H9 (cell line): ENCODE measurements at regions not wholly inside any gene's neighbourhood (a gene's known extent, or its start where the extent isn't known, plus 50 kb on each side); places are given as distances from the start of the nearest gene placed in this dataset.

Experiments used
- DNase-seq: peaks from one replicate; pipeline ENCODE4 v3.0.0-alpha.2; 2017
- H2AFZ ChIP-seq: one replicate; pipeline ENCODE4 v1.6.1; 2013; ENCODE audit warnings: mild to moderate bottlenecking, low read length, control low read depth, moderate library complexity
- H2AK5ac ChIP-seq: 2 replicates; pipeline ENCODE4 v1.6.1; 2013; ENCODE audit warnings: low read length, control low read depth, mixed read lengths; ENCODE audit not compliant: insufficient read length
- H2BK120ac ChIP-seq: one replicate; pipeline ENCODE4 v1.6.1; 2013; ENCODE audit warnings: low read depth, mild to moderate bottlenecking, low read length, control low read depth, inconsistent platforms; ENCODE audit not compliant: poor library complexity, severe bottlenecking
- H2BK12ac ChIP-seq: 2 replicates; pipeline ENCODE4 v1.6.1; 2013; ENCODE audit warnings: low read length, control low read depth, mixed read lengths, low read depth; ENCODE audit not compliant: insufficient read length
- H2BK15ac ChIP-seq: 2 replicates; pipeline ENCODE4 v1.6.1; 2013; ENCODE audit warnings: low read depth, low read length, control low read depth
- H2BK20ac ChIP-seq: one replicate; pipeline ENCODE4 v1.6.1; 2013; ENCODE audit warnings: low read depth, mild to moderate bottlenecking, low read length, control low read depth, inconsistent platforms; ENCODE audit not compliant: poor library complexity, severe bottlenecking
- H2BK5ac ChIP-seq: 2 replicates; pipeline ENCODE4 v1.6.1; 2013; ENCODE audit warnings: low read length, control low read depth, mixed read lengths; ENCODE audit not compliant: insufficient read length
- H3K14ac ChIP-seq: 2 replicates; pipeline ENCODE4 v1.6.1; 2013; ENCODE audit warnings: low read length, control low read depth; ENCODE audit not compliant: insufficient read depth
- H3K18ac ChIP-seq: 2 replicates; pipeline ENCODE4 v1.6.1; 2013; ENCODE audit warnings: low read depth, mild to moderate bottlenecking, mixed read lengths, low read length, control low read depth; ENCODE audit not compliant: insufficient read length
- H3K23ac ChIP-seq: 2 replicates; pipeline ENCODE4 v1.6.1; 2013; ENCODE audit warnings: low read length, control low read depth, mixed read lengths, low read depth; ENCODE audit not compliant: insufficient read length
- H3K23me2 ChIP-seq: 2 replicates; pipeline ENCODE4 v1.6.1; 2013; ENCODE audit warnings: low read depth, mild to moderate bottlenecking, mixed read lengths, low read length, control low read depth; ENCODE audit not compliant: insufficient read length, poor library complexity, severe bottlenecking
- H3K27ac ChIP-seq: 2 replicates; pipeline ENCODE4 v1.5.1; 2013; ENCODE audit warnings: low read length, control low read depth, mixed read lengths, low read depth; ENCODE audit not compliant: insufficient read length
- H3K27me3 ChIP-seq: 2 replicates; pipeline ENCODE4 v1.6.1; 2013; ENCODE audit warnings: low read length, control low read depth, inconsistent platforms; ENCODE audit not compliant: insufficient read depth
- H3K4ac ChIP-seq: 2 replicates; pipeline ENCODE4 v1.6.1; 2013; ENCODE audit warnings: low read depth, mild to moderate bottlenecking, control low read depth, inconsistent platforms, low read length, moderate library complexity
- H3K4me1 ChIP-seq: 2 replicates; pipeline ENCODE4 v1.6.1; 2013; ENCODE audit warnings: low read length, control low read depth, inconsistent platforms; ENCODE audit not compliant: insufficient read depth
- H3K4me2 ChIP-seq: 2 replicates; pipeline ENCODE4 v1.6.1; 2013; ENCODE audit warnings: low read length, control low read depth, mixed read lengths; ENCODE audit not compliant: insufficient read length, insufficient read depth
- H3K56ac ChIP-seq: 2 replicates; pipeline ENCODE4 v1.6.1; 2013; ENCODE audit warnings: low read depth, mild to moderate bottlenecking, mixed read lengths, low read length, control low read depth; ENCODE audit not compliant: insufficient read length
- H3K79me1 ChIP-seq: 2 replicates; pipeline ENCODE4 v1.6.1; 2013; ENCODE audit warnings: low read depth, mild to moderate bottlenecking, moderate library complexity, low read length, control low read depth, inconsistent platforms; ENCODE audit not compliant: insufficient read depth, poor library complexity, severe bottlenecking
- H3K79me2 ChIP-seq: 2 replicates; pipeline ENCODE4 v1.6.1; 2013; ENCODE audit warnings: low read length, control low read depth, inconsistent platforms; ENCODE audit not compliant: insufficient read depth
- H3K9ac ChIP-seq: 2 replicates; pipeline ENCODE4 v1.6.1; 2013; ENCODE audit warnings: low read length, control low read depth, mixed read lengths; ENCODE audit not compliant: insufficient read length; ENCODE audit errors: extremely low read depth
- H3K9me3 ChIP-seq: one replicate; pipeline ENCODE4 v1.6.1; 2013; ENCODE audit warnings: low read depth, low read length, inconsistent platforms; ENCODE audit not compliant: control insufficient read depth
- H3T11ph ChIP-seq: one replicate; pipeline ENCODE4 v1.6.1; 2013; ENCODE audit warnings: mild to moderate bottlenecking, low read length, control low read depth, inconsistent platforms
- H4K20me1 ChIP-seq: one replicate; pipeline ENCODE4 v1.6.1; 2013; ENCODE audit not compliant: control insufficient read depth, insufficient read length, insufficient read depth
- H4K5ac ChIP-seq: 2 replicates; pipeline ENCODE4 v1.6.1; 2013; ENCODE audit warnings: low read depth, mild to moderate bottlenecking, mixed read lengths, low read length, control low read depth; ENCODE audit not compliant: insufficient read length
- H4K8ac ChIP-seq: replicated peaks from 2 replicates; pipeline ENCODE4 v1.6.1; 2013; ENCODE audit warnings: low read length, control low read depth, mixed read lengths, low read depth; ENCODE audit not compliant: insufficient read length
- H4K91ac ChIP-seq: 2 replicates; pipeline ENCODE4 v1.6.1; 2013; ENCODE audit warnings: low read depth, mild to moderate bottlenecking, moderate library complexity, mixed read lengths, low read length, control low read depth; ENCODE audit not compliant: insufficient read length
- H3K27ac Mint-ChIP-seq, 3 experiments: 2 replicates in 2 of 3; 3 replicates in 1 of 3; pipeline ENCODE4 v1.8.0; 2020 to 2021; ENCODE audit warnings: mixed read lengths in 3 of 3, mild to moderate bottlenecking in 1 of 3, moderate library complexity in 1 of 3
- H3K27me3 Mint-ChIP-seq: 2 replicates; pipeline ENCODE4 v1.8.0; 2021; ENCODE audit warnings: low read depth, mild to moderate bottlenecking, moderate library complexity, mixed read lengths
- H3K36me3 Mint-ChIP-seq, 3 experiments: 2 replicates in 2 of 3; 3 replicates in 1 of 3; pipeline ENCODE4 v1.8.0; 2020 to 2021; ENCODE audit warnings: low read depth in 3 of 3, mixed read lengths in 3 of 3; ENCODE audit not compliant: insufficient read depth in 1 of 3
- H3K4me1 Mint-ChIP-seq, 2 experiments: 2 replicates each; pipeline ENCODE4 v1.8.0; 2020; ENCODE audit warnings: mixed read lengths in 2 of 2
- H3K4me3 Mint-ChIP-seq, 2 experiments: 2 replicates in 1 of 2; 3 replicates in 1 of 2; pipeline ENCODE4 v1.8.0; 2020 to 2021; ENCODE audit warnings: mild to moderate bottlenecking in 2 of 2, mixed read lengths in 2 of 2, moderate library complexity in 1 of 2
- H3K9me3 Mint-ChIP-seq, 2 experiments: 2 replicates in 1 of 2; 3 replicates in 1 of 2; pipeline ENCODE4 v1.8.0; 2020; ENCODE audit warnings: mild to moderate bottlenecking in 2 of 2, mixed read lengths in 2 of 2, moderate library complexity in 1 of 2
- CTCF ChIP-seq: fragments of 200-600 bp; sonication (generic); conservative IDR thresholded peaks from 3 replicates; pipeline ENCODE4 v1.8.0; 2021; ENCODE audit warnings: antibody characterized with exemption, mild to moderate bottlenecking
- WGBS: extraction: QIAGEN DNeasy Blood & Tissue Kit; methylation state at CpG from one replicate; pipeline ENCODE4 v1.1.7; 2013; ENCODE audit warnings: missing lambda C conversion rate, low lambda C conversion rate, mixed read lengths; ENCODE audit not compliant: insufficient read length; ENCODE audit errors: extremely low coverage; 5-methylcytosine and 5-hydroxymethylcytosine counted together

DNA sequence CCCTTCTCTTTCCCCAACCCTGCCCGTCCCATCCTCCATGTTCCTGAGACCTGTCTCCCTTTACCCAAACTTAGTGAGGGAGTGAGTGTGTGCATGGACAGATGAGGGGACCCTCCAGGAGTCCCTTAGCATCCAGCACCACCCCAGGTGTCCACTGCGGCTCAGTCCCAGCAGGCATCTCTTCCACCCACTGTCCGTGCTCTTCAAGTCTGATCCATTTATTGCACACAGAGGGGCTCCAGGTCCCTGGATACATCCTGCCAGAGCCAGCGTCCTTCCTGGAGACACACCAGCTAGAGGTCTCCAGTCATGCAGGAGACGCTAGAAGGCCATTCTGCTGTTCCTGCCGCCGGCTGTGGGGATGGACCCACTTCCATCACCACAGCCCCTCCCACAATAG lies 239.2 kb downstream of the ADGRD1 start:
- no peak overlapping the region for H2AK5ac ChIP-seq
- no peaks in the 10 kb centered on the region for H3K4me1 ChIP-seq
- no peaks in the 10 kb centered on the region for H3K79me1 ChIP-seq
- H3K18ac ChIP-seq, result no peak overlapping the region
- no peak overlapping the region for H3K9ac ChIP-seq
- peak; percentile 21 for DNase-seq
- peaks cover 3 to 5% of the 10 kb centered on the region in 2 experiments; a peak in 3 of 5 replicates for H3K9me3 Mint-ChIP-seq
- H3K9me3 ChIP-seq, result no peaks in the 10 kb centered on the region
- peaks cover 39% of the 10 kb centered on the region for H3K27me3 Mint-ChIP-seq
- H3K27ac ChIP-seq, result no peak overlapping the region
- H3T11ph ChIP-seq, result no peak overlapping the region
- H4K8ac ChIP-seq, result no peak overlapping the region
- no peak overlapping the region; the same call in 1 of the 2 replicates for H2BK15ac ChIP-seq
- no peaks in the 10 kb centered on the region; a peak in 3 of 7 replicates for H3K36me3 Mint-ChIP-seq
- H4K20me1 ChIP-seq, result no peaks in the 10 kb centered on the region
- no peaks in the 10 kb centered on the region for H3K23me2 ChIP-seq
- WGBS, result no CpG with 5 or more reads among the region's 7 CpGs
- no peak overlapping the region for H3K4ac ChIP-seq
- no peak overlapping the region for H2BK5ac ChIP-seq
- no peak overlapping the region for H4K91ac ChIP-seq
- no peaks in the 10 kb centered on the region for H3K27me3 ChIP-seq
- no peak overlapping the region for H3K4me3 Mint-ChIP-seq
- no peak overlapping the region for H3K14ac ChIP-seq
- H3K56ac ChIP-seq, result no peak overlapping the region
- H2BK120ac ChIP-seq, result no peak overlapping the region
- no peak overlapping the region for H3K27ac Mint-ChIP-seq
- no peak overlapping the region for H3K23ac ChIP-seq
- H3K79me2 ChIP-seq, result no peaks in the 10 kb centered on the region
- no peak overlapping the region for H2BK12ac ChIP-seq
- no peak overlapping the region for H2BK20ac ChIP-seq
- H3K4me1 Mint-ChIP-seq, result no peaks in the 10 kb centered on the region
- H4K5ac ChIP-seq, result no peak overlapping the region
- H2AFZ ChIP-seq, result no peak overlapping the region
- no peak overlapping the region for H3K4me2 ChIP-seq
- no peak for TF ChIP-seq CTCF
